ENCODE measurements at regions not wholly inside any gene's neighbourhood (a gene's known extent, or its start where the extent isn't known, plus 50 kb on each side); places are given as distances from the start of the nearest gene placed in this dataset.

GRCh38 chr17:64786337-64786736 is 124.2 kb upstream of the SMURF2 start:
- TF ChIP-seq CTCF (IDR thresholded peaks at IDR 0.05) (peak in 1 of 5 experiments; percentile 25), POLR2AphosphoS5 (IDR thresholded peaks at IDR 0.05) (peak in 1 of 3 donors; percentile 43), EP300 (IDR thresholded peaks at IDR 0.05; ENCODE audit: low read depth) (no peak), POLR2A (IDR thresholded peaks at IDR 0.05) (peak; percentile 9)
